K562 (cell line): ENCODE measurements at regions not wholly inside any gene's neighbourhood (a gene's known extent, or its start where the extent isn't known, plus 50 kb on each side); places are given as distances from the start of the nearest gene placed in this dataset.

Experiments used
- ATAC-seq: fragments of 200-7000 bp; cut with Tn5 transposase; 3 replicates; pipeline ENCODE4 v1.9.1; 2020; ENCODE audit warnings: moderate library complexity
- BruUV-seq: library from RNA; stranded (reverse); fragments of 400-500 nt; replicated peaks from 2 replicates; lab custom pipeline; 2021; lab: Mats Ljungman, UMichigan
- CTCF ChIA-PET: fragments of 300-600 bp; formaldehyde crosslinking; extraction: SDS; loops from one replicate; lab custom pipeline; 2021; ENCODE audit warnings: low intra/inter-chr PET ratio; lab: Yijun Ruan, JAX
- POLR2A ChIA-PET: fragments of 300-600, 350-650 bp; sonication (Branson Sonifier 250); formaldehyde crosslinking; extraction: SDS; loops from one replicate; lab custom pipeline; 2021; ENCODE audit warnings: antibody characterized with exemption, inconsistent platforms; lab: Yijun Ruan, JAX
- DNase-seq, 4 experiments: peaks; one replicate each; pipeline versions ENCODE4 v3.0.0 to v3.0.0-alpha.2; 2011 to 2018; ENCODE audit warnings: low spot score in 3 of 4, mixed read lengths in 3 of 4; ENCODE audit errors: extremely low read depth in 1 of 4
- FAIRE-seq: peaks from 2 replicates; lab custom pipeline; 2011; peaks lifted over from hg19 to GRCh38; lab: Jason Lieb, UNC
- H2AFZ ChIP-seq: 2 replicates; pipeline ENCODE4 v1.6.0; 2011; ENCODE audit warnings: low read depth, low read length, control low read depth, inconsistent platforms
- H3K27ac ChIP-seq: fragments of 200-600 bp; 3 replicates; pipeline ENCODE4 v1.8.0; 2011; ENCODE audit warnings: low read depth, mild to moderate bottlenecking, control low read depth, inconsistent platforms, low read length, moderate library complexity, mixed read lengths; ENCODE audit errors: extremely low read depth
- H3K27me3 ChIP-seq, 2 experiments: fragments of 300-600 bp in 1 of 2; 2 replicates in 1 of 2; 3 replicates in 1 of 2; pipeline versions ENCODE4 v1.6.0 to v1.8.0; 2011; ENCODE audit warnings: inconsistent platforms in 2 of 2, low read length in 2 of 2, mild to moderate bottlenecking in 1 of 2, mixed read lengths in 1 of 2, moderate library complexity in 1 of 2; ENCODE audit not compliant: control insufficient read depth in 2 of 2, insufficient read depth in 2 of 2
- H3K36me3 ChIP-seq: fragments of 300-600 bp; 3 replicates; pipeline ENCODE4 v1.8.0; 2011; ENCODE audit warnings: mild to moderate bottlenecking, low read length, inconsistent platforms; ENCODE audit not compliant: control insufficient read depth, insufficient read depth
- H3K4me1 ChIP-seq, 2 experiments: fragments of 200-600 bp in 1 of 2; replicated peaks in 1 of 2; 2 replicates in 1 of 2; 3 replicates in 1 of 2; pipeline versions ENCODE4 v1.5.1 to v1.8.0; 2011; ENCODE audit warnings: inconsistent platforms in 2 of 2, low read length in 2 of 2, mild to moderate bottlenecking in 1 of 2, mixed read lengths in 1 of 2, moderate library complexity in 1 of 2; ENCODE audit not compliant: control insufficient read depth in 2 of 2, insufficient read depth in 2 of 2
- H3K4me2 ChIP-seq: 2 replicates; pipeline ENCODE4 v1.6.1; 2011; ENCODE audit warnings: low read length, control low read depth, inconsistent platforms, mixed read lengths; ENCODE audit not compliant: insufficient read depth
- H3K4me3 ChIP-seq: fragments of 200-600 bp; sonication (generic), shearing (Covaris generic); 2 replicates; pipeline ENCODE4 v1.5.1; 2016; ENCODE audit warnings: control low read depth, inconsistent platforms
- H3K79me2 ChIP-seq: fragments of 200-600 bp; 3 replicates; pipeline ENCODE4 v1.8.0; 2011; ENCODE audit warnings: low read length, inconsistent platforms; ENCODE audit not compliant: control insufficient read depth, insufficient read depth
- H3K9ac ChIP-seq, 2 experiments: 2 replicates each; pipeline versions ENCODE4 v1.6.0 to v1.6.1; 2011; ENCODE audit warnings: low read depth in 2 of 2, low read length in 2 of 2, control low read depth in 1 of 2, inconsistent platforms in 1 of 2, mild to moderate bottlenecking in 1 of 2, mixed read lengths in 1 of 2; ENCODE audit not compliant: insufficient read depth in 1 of 2
- H3K9me1 ChIP-seq: one replicate; pipeline ENCODE4 v1.6.0; 2011; ENCODE audit warnings: inconsistent platforms, mild to moderate bottlenecking, low read length, moderate library complexity; ENCODE audit not compliant: control insufficient read depth, insufficient read depth
- H3K9me3 ChIP-seq: replicated peaks from 2 replicates; pipeline ENCODE4 v1.5.1; 2011; ENCODE audit warnings: low read depth, low read length, inconsistent platforms; ENCODE audit not compliant: control insufficient read depth, insufficient read depth
- H4K20me1 ChIP-seq: replicated peaks from 2 replicates; pipeline ENCODE4 v1.6.1; 2011; ENCODE audit warnings: low read length, inconsistent platforms, mixed read lengths; ENCODE audit not compliant: control insufficient read depth, insufficient read depth
- CEBPG ChIP-seq, 3 experiments: fragments of 200-800 bp in 1 of 3; sonication (Bioruptor generic) in 1 of 3; sonication (generic) in 1 of 3; formaldehyde crosslinking in 1 of 3; IDR thresholded peaks in 2 of 3; conservative IDR thresholded peaks in 1 of 3; 2 replicates each; pipeline versions ENCODE4 v1.6.1 to v1.8.0; 2016 to 2022; ENCODE audit warnings: missing compliant biosample characterization in 2 of 3, missing genetic modification characterization in 2 of 3, mild to moderate bottlenecking in 1 of 3, missing genetic modification reagents in 1 of 3
- FUS ChIP-seq: fragments of 200-400 bp; formaldehyde crosslinking; optimal IDR thresholded peaks from 2 replicates; pipeline ENCODE3; 2017; ENCODE audit warnings: low read depth, low read length
- HDAC3 ChIP-seq: fragments of 450-650 bp; IDR thresholded peaks from 2 replicates; pipeline ENCODE4 v1.6.1; 2018; ENCODE audit warnings: borderline replicate concordance, mild to moderate bottlenecking, moderate library complexity; ENCODE audit not compliant: partially characterized antibody
- MEF2A ChIP-seq: IDR thresholded peaks from 2 replicates; pipeline ENCODE4 v1.6.1; 2011; ENCODE audit warnings: low read depth, mild to moderate bottlenecking, low read length, moderate library complexity; ENCODE audit not compliant: control insufficient read depth
- NBN ChIP-seq: fragments of 450-650 bp; IDR thresholded peaks from 2 replicates; pipeline ENCODE4 v1.6.1; 2016; ENCODE audit warnings: low read depth, mild to moderate bottlenecking
- RBM15 ChIP-seq: fragments of 200-400 bp; formaldehyde crosslinking; IDR thresholded peaks from 2 replicates; pipeline ENCODE4 v1.6.1; 2018; ENCODE audit warnings: mild to moderate bottlenecking, low read length, moderate library complexity; ENCODE audit not compliant: insufficient read depth
- SAFB2 ChIP-seq: fragments of 200-400 bp; formaldehyde crosslinking; IDR thresholded peaks from 2 replicates; pipeline ENCODE4 v1.6.1; 2018; ENCODE audit warnings: borderline replicate concordance, low read length, low read depth, moderate library complexity; ENCODE audit not compliant: severe bottlenecking
- SPI1 ChIP-seq: IDR thresholded peaks from 2 replicates; pipeline ENCODE4 v1.6.1; 2011; ENCODE audit warnings: low read depth, low read length, control low read depth, borderline replicate concordance
- U2AF1 ChIP-seq: fragments of 200-400 bp; formaldehyde crosslinking; optimal IDR thresholded peaks from 2 replicates; pipeline ENCODE3; 2017; ENCODE audit warnings: mild to moderate bottlenecking, low read depth, low read length, moderate library complexity
- ZNF644 ChIP-seq: fragments of 200-800 bp; sonication (Bioruptor generic); IDR thresholded peaks from 2 replicates; pipeline ENCODE4 v1.6.1; 2016; ENCODE audit warnings: low read depth, missing genetic modification characterization, missing compliant biosample characterization
- WGBS: fragments of 100-300 bp; shearing (Covaris generic); methylation state at CpG from one replicate; pipeline ENCODE4 v1.1.6; 2016; ENCODE audit warnings: low coverage, mixed read lengths; ENCODE audit not compliant: insufficient coverage; ENCODE audit errors: missing lambda C conversion rate; 5-methylcytosine and 5-hydroxymethylcytosine counted together
- in situ Hi-C: fragments of 300-500 bp; cut with MboI; formaldehyde crosslinking; loops from 4 replicates; pipeline ENCODE4 v1.15.0; 2018; ENCODE audit warnings: inconsistent platforms, mixed read lengths
- intact Hi-C: fragments of 100-400 bp; cut with micrococcal nuclease; formaldehyde crosslinking; loops from 2 replicates; pipeline ENCODE4 v1.14.2; 2022
- TF ChIP-seq, protein P1 (sequence below): fragments of 450-650 bp; IDR thresholded peaks from 2 replicates; pipeline ENCODE4 v1.6.1; 2016; ENCODE audit warnings: missing biosample characterization, missing genetic modification characterization
- TF ChIP-seq, protein P2 (sequence below): sonication (generic); formaldehyde crosslinking; IDR thresholded peaks from 2 replicates; pipeline ENCODE4 v1.8.0; 2022; ENCODE audit warnings: mild to moderate bottlenecking, low read depth, missing genetic modification reagents
- TF ChIP-seq, protein P3 (sequence below): fragments of 250-450 bp; sonication (Bioruptor Pico); IDR thresholded peaks from 2 replicates; pipeline ENCODE4 v1.8.0; 2022; ENCODE audit warnings: inconsistent platforms, mild to moderate bottlenecking, moderate library complexity, borderline replicate concordance

DNA sequence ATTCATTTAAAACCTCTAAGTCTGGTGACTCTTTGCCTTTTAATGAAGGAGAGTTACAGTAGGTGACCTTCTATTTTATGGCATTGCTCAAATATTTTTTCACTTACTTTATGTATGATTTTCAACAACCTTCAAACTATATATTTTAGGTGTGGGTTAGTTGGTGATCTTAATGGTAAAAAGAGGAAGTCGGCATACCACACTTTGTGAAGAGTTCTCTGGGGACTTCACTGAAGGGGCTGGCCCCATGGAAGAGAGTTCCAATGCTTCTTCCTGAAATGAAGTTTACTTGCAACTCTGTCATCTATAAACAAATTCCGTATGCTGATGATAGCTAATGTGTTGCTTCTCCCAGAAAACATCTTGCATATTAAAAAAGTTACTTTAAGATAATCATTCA, 647.0 kb upstream of the SGO1 start:
- H3K4me3 ChIP-seq: no peak overlapping the region
- no peaks in the 10 kb centered on the region for H3K9me1 ChIP-seq
- H3K9me3 ChIP-seq: no peaks in the 10 kb centered on the region
- in situ Hi-C loops: no loop called here
- H3K4me2 ChIP-seq: no peak overlapping the region
- no peaks in the 10 kb centered on the region for H3K36me3 ChIP-seq
- no peak for FAIRE-seq
- DNase-seq: no peak
- no peak overlapping the region for H3K9ac ChIP-seq
- no peaks in the 10 kb centered on the region for H3K27me3 ChIP-seq
- intact Hi-C loops: no loop called here
- no peak for ATAC-seq
- BruUV-seq: no TSS peak
- peak; percentile 89 for TF ChIP-seq SPI1
- no peak for TF ChIP-seq ZNF644 (tag)
- TF ChIP-seq U2AF1: no peak
- TF ChIP-seq CEBPG (CRISPR knock-in tag; IDR thresholded peaks at IDR 0.05): no peak
- TF ChIP-seq CEBPG (tag; conservative IDR thresholded peaks at IDR 0.05 in 1 of 2, IDR thresholded peaks at IDR 0.05 in 1 of 2): no peak
- POLR2A ChIA-PET: interaction anchor here (0.7 to 1.7 kb wide), 2 partner anchors 26 to 580 kb away, joined by 3 read pairs; no protein-coding TSS in a partner anchor
- no peak overlapping the region for H3K27ac ChIP-seq
- CTCF ChIA-PET: no interaction called here
- H4K20me1 ChIP-seq: no peaks in the 10 kb centered on the region
- H3K4me1 ChIP-seq: no peaks in the 10 kb centered on the region
- H2AFZ ChIP-seq: no peak overlapping the region
- no peaks in the 10 kb centered on the region for H3K79me2 ChIP-seq
- WGBS: 27% methylated on average over 2 of the region's 2 CpGs

DNA sequence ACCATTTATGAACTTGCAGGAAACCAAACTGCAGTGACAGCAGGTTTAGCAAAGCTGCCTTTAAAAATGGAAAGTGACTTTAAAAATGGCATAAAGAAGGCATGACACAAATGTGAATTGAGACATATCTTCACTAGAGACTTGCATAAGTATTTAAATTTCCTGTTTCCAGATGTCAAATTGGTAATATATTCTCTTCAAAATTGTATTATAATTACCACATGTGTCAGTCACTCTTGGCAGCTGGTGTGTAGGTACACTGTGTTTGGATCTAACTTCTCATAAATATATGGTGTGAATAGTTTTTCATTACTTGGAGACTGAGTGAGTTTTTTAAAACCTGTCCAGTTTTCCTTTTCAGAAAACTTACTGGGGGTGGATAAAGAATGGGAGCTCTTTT, 636.2 kb upstream of the SGO1 start:
- no peak for FAIRE-seq
- no peak for TF ChIP-seq NBN
- TF ChIP-seq, protein P1, sequence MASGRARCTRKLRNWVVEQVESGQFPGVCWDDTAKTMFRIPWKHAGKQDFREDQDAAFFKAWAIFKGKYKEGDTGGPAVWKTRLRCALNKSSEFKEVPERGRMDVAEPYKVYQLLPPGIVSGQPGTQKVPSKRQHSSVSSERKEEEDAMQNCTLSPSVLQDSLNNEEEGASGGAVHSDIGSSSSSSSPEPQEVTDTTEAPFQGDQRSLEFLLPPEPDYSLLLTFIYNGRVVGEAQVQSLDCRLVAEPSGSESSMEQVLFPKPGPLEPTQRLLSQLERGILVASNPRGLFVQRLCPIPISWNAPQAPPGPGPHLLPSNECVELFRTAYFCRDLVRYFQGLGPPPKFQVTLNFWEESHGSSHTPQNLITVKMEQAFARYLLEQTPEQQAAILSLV: no peak
- TF ChIP-seq, protein P2, sequence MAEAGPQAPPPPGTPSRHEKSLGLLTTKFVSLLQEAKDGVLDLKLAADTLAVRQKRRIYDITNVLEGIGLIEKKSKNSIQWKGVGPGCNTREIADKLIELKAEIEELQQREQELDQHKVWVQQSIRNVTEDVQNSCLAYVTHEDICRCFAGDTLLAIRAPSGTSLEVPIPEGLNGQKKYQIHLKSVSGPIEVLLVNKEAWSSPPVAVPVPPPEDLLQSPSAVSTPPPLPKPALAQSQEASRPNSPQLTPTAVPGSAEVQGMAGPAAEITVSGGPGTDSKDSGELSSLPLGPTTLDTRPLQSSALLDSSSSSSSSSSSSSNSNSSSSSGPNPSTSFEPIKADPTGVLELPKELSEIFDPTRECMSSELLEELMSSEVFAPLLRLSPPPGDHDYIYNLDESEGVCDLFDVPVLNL (CRISPR knock-in tag): no peak
- TF ChIP-seq MEF2A: no peak
- no peak for TF ChIP-seq HDAC3
- no peak for TF ChIP-seq RBM15
- TF ChIP-seq SAFB2: no peak
- TF ChIP-seq, protein P3, sequence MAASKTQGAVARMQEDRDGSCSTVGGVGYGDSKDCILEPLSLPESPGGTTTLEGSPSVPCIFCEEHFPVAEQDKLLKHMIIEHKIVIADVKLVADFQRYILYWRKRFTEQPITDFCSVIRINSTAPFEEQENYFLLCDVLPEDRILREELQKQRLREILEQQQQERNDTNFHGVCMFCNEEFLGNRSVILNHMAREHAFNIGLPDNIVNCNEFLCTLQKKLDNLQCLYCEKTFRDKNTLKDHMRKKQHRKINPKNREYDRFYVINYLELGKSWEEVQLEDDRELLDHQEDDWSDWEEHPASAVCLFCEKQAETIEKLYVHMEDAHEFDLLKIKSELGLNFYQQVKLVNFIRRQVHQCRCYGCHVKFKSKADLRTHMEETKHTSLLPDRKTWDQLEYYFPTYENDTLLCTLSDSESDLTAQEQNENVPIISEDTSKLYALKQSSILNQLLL (CRISPR knock-in tag): no peak
- TF ChIP-seq FUS: no peak

More for the DNA sequence above, 636.2 kb upstream of the SGO1 start:
- Histone ChIP-seq H3K4me2 (no peak overlapping the region), H3K4me3 (no peak overlapping the region), H2AFZ (no peak overlapping the region), H3K9ac (no peak overlapping the region), H3K9me1 (no peaks in the 10 kb centered on the region), H3K9me3 (no peaks in the 10 kb centered on the region), H3K36me3 (no peaks in the 10 kb centered on the region), H3K4me1 (peaks cover 0 to 2% of the 10 kb centered on the region in 2 experiments; a peak in 1 of 5 replicates), H3K27ac (no peak overlapping the region), H3K27me3 (no peaks in the 10 kb centered on the region), H3K79me2 (no peaks in the 10 kb centered on the region), H4K20me1 (no peaks in the 10 kb centered on the region)
- in situ Hi-C loops (no loop called here), intact Hi-C loops (no loop called here)
- ChIA-PET POLR2A (no interaction called here), CTCF (no interaction called here)
- DNase-seq: no peak
- no TSS peak for BruUV-seq
- no peak for ATAC-seq
